HepG2 (cell line): ENCODE measurements at regions not wholly inside any gene's neighbourhood (a gene's known extent, or its start where the extent isn't known, plus 50 kb on each side); places are given as distances from the start of the nearest gene placed in this dataset.

Experiments
- ATAC-seq: fragments of 200-7000 bp; cut with Tn5 transposase; 3 replicates; pipeline ENCODE4 v1.9.1; 2020; ENCODE audit warnings: mild to moderate bottlenecking, moderate library complexity
- BruUV-seq: library from RNA; stranded (reverse); fragments of 400-500 nt; replicated peaks from 2 replicates; lab custom pipeline; 2021; lab: Mats Ljungman, UMichigan
- CTCF ChIA-PET: fragments of 300-600 bp; formaldehyde crosslinking; extraction: SDS; loops from one replicate; lab custom pipeline; 2021; ENCODE audit warnings: low total read pairs, inconsistent platforms, low intra/inter-chr PET ratio; lab: Yijun Ruan, JAX
- POLR2A ChIA-PET: fragments of 350-600 bp; sonication (Branson Sonifier 250); formaldehyde crosslinking; loops from one replicate; lab custom pipeline; 2020; ENCODE audit warnings: antibody characterized with exemption, inconsistent platforms; lab: Yijun Ruan, JAX
- DNase-seq: peaks from one replicate; pipeline ENCODE4 v3.0.0-alpha.2; 2015; ENCODE audit warnings: low spot score
- FAIRE-seq: peaks from 3 replicates; lab custom pipeline; 2011; peaks lifted over from hg19 to GRCh38; lab: Jason Lieb, UNC
- H2AFZ ChIP-seq: one replicate; pipeline ENCODE4 v1.6.1; 2011; ENCODE audit warnings: low read length, inconsistent platforms
- H3K27ac ChIP-seq: fragments of 300-600 bp; 3 replicates; pipeline ENCODE4 v1.8.0; 2011; ENCODE audit warnings: mixed run types, mild to moderate bottlenecking, mixed read lengths, low read length, inconsistent platforms; ENCODE audit not compliant: insufficient read depth; ENCODE audit errors: extremely low read length
- H3K27me3 ChIP-seq, 2 experiments: fragments of 200-600 bp in 1 of 2; 2 replicates in 1 of 2; 3 replicates in 1 of 2; pipeline versions ENCODE4 v1.6.0 to v1.8.0; 2011; ENCODE audit warnings: low read length in 2 of 2, mild to moderate bottlenecking in 2 of 2, moderate library complexity in 2 of 2, inconsistent platforms in 1 of 2; ENCODE audit not compliant: insufficient read depth in 2 of 2, control insufficient read depth in 1 of 2
- H3K36me3 ChIP-seq, 2 experiments: fragments of 200-600 bp in 1 of 2; replicated peaks in 1 of 2; 2 replicates in 1 of 2; 3 replicates in 1 of 2; pipeline versions ENCODE4 v1.5.1 to v1.8.0; 2011; ENCODE audit warnings: low read length in 2 of 2, inconsistent platforms in 1 of 2; ENCODE audit not compliant: insufficient read depth in 2 of 2, control insufficient read depth in 1 of 2
- H3K4me1 ChIP-seq: 2 replicates; pipeline ENCODE4 v1.5.1; 2012; ENCODE audit warnings: low read length, inconsistent platforms; ENCODE audit not compliant: insufficient read depth
- H3K4me2 ChIP-seq: 2 replicates; pipeline ENCODE4 v1.6.0; 2011; ENCODE audit warnings: low read depth, low read length, inconsistent platforms
- H3K4me3 ChIP-seq, 3 experiments: fragments of 200-600 bp in 1 of 3; sonication (generic), shearing (Covaris generic) in 1 of 3; replicated peaks in 1 of 3; 2 replicates each; pipeline ENCODE4 v1.5.1; 2011 to 2016; ENCODE audit warnings: low read length in 3 of 3, inconsistent platforms in 2 of 3, low read depth in 2 of 3, mild to moderate bottlenecking in 2 of 3, control low read depth in 1 of 3, mixed read lengths in 1 of 3; ENCODE audit not compliant: insufficient read depth in 1 of 3
- H3K79me2 ChIP-seq: one replicate; pipeline ENCODE4 v1.6.1; 2011; ENCODE audit warnings: low read length, inconsistent platforms; ENCODE audit not compliant: insufficient read depth
- H3K9ac ChIP-seq: 2 replicates; pipeline ENCODE4 v1.6.0; 2011; ENCODE audit warnings: mild to moderate bottlenecking, low read depth, low read length, inconsistent platforms; ENCODE audit not compliant: insufficient read depth
- H3K9me3 ChIP-seq: 2 replicates; pipeline ENCODE4 v1.5.1; 2012; ENCODE audit warnings: mild to moderate bottlenecking, low read length
- H4K20me1 ChIP-seq: 2 replicates; pipeline ENCODE4 v1.6.0; 2011; ENCODE audit warnings: inconsistent platforms, mild to moderate bottlenecking, low read length, moderate library complexity; ENCODE audit not compliant: insufficient read depth
- ATAD3A ChIP-seq: sonication (generic); formaldehyde crosslinking; IDR thresholded peaks from 2 replicates; pipeline ENCODE4 v1.4.0; 2020; ENCODE audit warnings: missing genetic modification reagents
- ATF7-NPFF ChIP-seq: sonication (generic); formaldehyde crosslinking; IDR thresholded peaks from 2 replicates; pipeline ENCODE4 v1.8.1; 2023; ENCODE audit warnings: mild to moderate bottlenecking, low read depth, missing genetic modification reagents, moderate library complexity
- DNMT3B ChIP-seq: conservative IDR thresholded peaks from 2 replicates; pipeline ENCODE4 v1.6.1; 2016; ENCODE audit warnings: missing biosample characterization, control low read depth
- FOXA1 ChIP-seq, 2 experiments: fragments of 450-650 bp in 1 of 2; sonication (generic) in 1 of 2; formaldehyde crosslinking in 1 of 2; IDR thresholded peaks; 2 replicates each; pipeline versions ENCODE4 v1.4.0 to v1.6.1; 2016 to 2020; ENCODE audit warnings: missing genetic modification reagents in 1 of 2
- IRX3 ChIP-seq: sonication (generic); formaldehyde crosslinking; IDR thresholded peaks from 2 replicates; pipeline ENCODE4 v1.8.1; 2023; ENCODE audit warnings: mild to moderate bottlenecking, low read depth, missing genetic modification reagents, borderline replicate concordance
- MYC ChIP-seq: sonication (generic); formaldehyde crosslinking; IDR thresholded peaks from 2 replicates; pipeline ENCODE4 v1.9.0; 2021; ENCODE audit warnings: missing genetic modification reagents, borderline replicate concordance
- NR2F6 ChIP-seq, 2 experiments: IDR thresholded peaks; 2 replicates each; pipeline ENCODE4 v1.6.1; 2016; ENCODE audit warnings: antibody characterized with exemption in 1 of 2, mild to moderate bottlenecking in 1 of 2
- RARA ChIP-seq: IDR thresholded peaks from 2 replicates; pipeline ENCODE4 v1.6.1; 2016; ENCODE audit warnings: missing genetic modification reagents, missing compliant biosample characterization
- REL ChIP-seq: sonication (generic); formaldehyde crosslinking; conservative IDR thresholded peaks from 2 replicates; pipeline ENCODE4 v1.8.0; 2022; ENCODE audit warnings: mild to moderate bottlenecking, missing genetic modification reagents, moderate library complexity
- RXRA ChIP-seq: sonication (generic); formaldehyde crosslinking; IDR thresholded peaks from 2 replicates; pipeline ENCODE4 v1.5.1; 2020; ENCODE audit warnings: missing genetic modification reagents
- RXRB ChIP-seq: IDR thresholded peaks from 2 replicates; pipeline ENCODE4 v1.6.1; 2016; ENCODE audit warnings: borderline replicate concordance, missing genetic modification reagents, missing compliant biosample characterization
- SALL1 ChIP-seq: sonication (generic); formaldehyde crosslinking; IDR thresholded peaks from 2 replicates; pipeline ENCODE4 v1.8.0; 2022; ENCODE audit warnings: mild to moderate bottlenecking, missing genetic modification reagents
- SP2 ChIP-seq: sonication (generic); formaldehyde crosslinking; IDR thresholded peaks from 2 replicates; pipeline ENCODE4 v1.5.1; 2020; ENCODE audit warnings: mild to moderate bottlenecking, missing genetic modification reagents
- TEAD3 ChIP-seq: optimal IDR thresholded peaks from 2 replicates; pipeline ENCODE3; 2016; ENCODE audit warnings: borderline replicate concordance
- YY1 ChIP-seq: IDR thresholded peaks from 2 replicates; pipeline ENCODE4 v1.6.1; 2011; ENCODE audit warnings: low read length, low read depth, moderate library complexity, mild to moderate bottlenecking; ENCODE audit not compliant: insufficient read depth, insufficient replicate concordance
- ZNF605 ChIP-seq: sonication (generic); formaldehyde crosslinking; IDR thresholded peaks from 2 replicates; pipeline ENCODE4 v1.8.0; 2022; ENCODE audit warnings: mild to moderate bottlenecking, missing genetic modification reagents
- ZNF878 ChIP-seq: sonication (generic); formaldehyde crosslinking; IDR thresholded peaks from 2 replicates; pipeline ENCODE4 v1.8.1; 2023; ENCODE audit warnings: mild to moderate bottlenecking, missing genetic modification reagents, moderate library complexity
- WGBS: methylation state at CpG from one replicate; pipeline ENCODE4 v1.1.6; 2017; ENCODE audit warnings: low lambda C conversion rate; 5-methylcytosine and 5-hydroxymethylcytosine counted together
- in situ Hi-C: cut with HindIII; loops from 2 replicates; pipeline ENCODE4 v1.10.0; 2017; ENCODE audit warnings: low pct_unique_long_range_greater_than_20kb; ENCODE audit not compliant: extremely low pct_ligation_motif_present
- intact Hi-C: fragments of 100-400 bp; cut with micrococcal nuclease; formaldehyde crosslinking; loops from one replicate; pipeline ENCODE4 v1.10.0; 2022; ENCODE audit not compliant: unreplicated experiment
- TF ChIP-seq, protein P1 (sequence below): sonication (generic); formaldehyde crosslinking; IDR thresholded peaks from 2 replicates; pipeline ENCODE4 v1.5.1; 2020; ENCODE audit warnings: missing genetic modification reagents, mild to moderate bottlenecking, borderline replicate concordance
- TF ChIP-seq, protein P2 (sequence below): IDR thresholded peaks from 2 replicates; pipeline ENCODE4 v1.6.1; 2012; ENCODE audit warnings: inconsistent platforms
- TF ChIP-seq, protein P3 (sequence below): sonication (generic); formaldehyde crosslinking; IDR thresholded peaks from 2 replicates; pipeline ENCODE4 v1.4.0; 2020; ENCODE audit warnings: missing genetic modification reagents, mild to moderate bottlenecking, borderline replicate concordance

DNA sequence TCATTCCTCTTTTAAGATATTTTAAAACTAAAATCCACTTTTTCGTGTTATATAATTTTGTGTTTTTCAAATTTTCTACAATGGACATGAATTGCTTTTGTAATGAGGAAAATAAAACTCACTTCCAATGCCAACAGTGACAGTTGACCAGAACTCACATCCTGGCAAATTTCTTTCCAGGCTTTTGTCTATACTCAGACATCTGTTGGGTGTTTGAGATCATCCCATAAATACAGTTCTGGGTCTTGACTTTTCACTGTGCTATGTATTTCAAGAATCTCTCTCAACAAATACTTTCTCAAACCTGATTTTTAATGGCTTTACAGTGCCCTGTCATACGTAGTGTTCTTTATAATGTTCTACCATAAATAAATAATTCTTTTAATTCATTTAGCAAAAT is 57.6 kb downstream of the RPL37A start (continued):
- no peak for TF ChIP-seq YY1
- TF ChIP-seq FOXA1 (IDR thresholded peaks at IDR 0.05): no peak
- TF ChIP-seq FOXA1 (CRISPR knock-in tag; IDR thresholded peaks at IDR 0.05): no peak
- TF ChIP-seq SP2 (CRISPR knock-in tag): no peak
- TF ChIP-seq ATAD3A (CRISPR knock-in tag): no peak
- TF ChIP-seq, all 625 proteins: peak for 0

DNA sequence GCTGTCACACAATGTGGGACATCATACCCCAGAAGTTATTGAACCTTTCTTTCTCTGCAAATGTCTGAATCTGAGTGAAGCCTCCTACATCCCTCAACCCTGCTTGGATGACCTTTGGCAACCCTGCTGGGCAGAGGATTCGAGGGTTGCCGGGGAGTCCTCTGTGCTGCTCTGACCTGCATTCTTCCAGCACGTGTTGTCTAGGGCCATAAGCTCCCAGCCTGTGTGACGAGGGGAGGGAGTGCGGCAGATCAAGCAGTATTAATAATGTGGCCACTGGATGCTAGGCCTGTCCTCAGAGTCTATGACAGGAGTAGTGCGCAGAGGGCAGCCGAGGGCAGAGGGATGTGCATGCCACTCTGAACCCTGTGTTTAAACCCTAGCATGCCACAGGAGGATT is 58.8 kb downstream of the RPL37A start:
- no peaks in the 10 kb centered on the region for H3K79me2 ChIP-seq
- WGBS: 53% methylated on average over 7 of the region's 7 CpGs
- in situ Hi-C loops: no loop called here
- H2AFZ ChIP-seq: no peak overlapping the region
- H3K9ac ChIP-seq: no peak overlapping the region
- no peaks in the 10 kb centered on the region; a peak in 1 of 5 replicates for H3K27me3 ChIP-seq
- peaks cover 40% of the 10 kb centered on the region for H3K4me1 ChIP-seq
- no peak overlapping the region for H3K4me2 ChIP-seq
- DNase-seq (no peak), FAIRE-seq (no peak), ATAC-seq (peak; percentile 24)
- no peaks in the 10 kb centered on the region for H3K9me3 ChIP-seq
- ChIA-PET POLR2A (no interaction called here), CTCF (no interaction called here)
- H3K36me3 ChIP-seq: no peaks in the 10 kb centered on the region
- no peak overlapping the region for H3K27ac ChIP-seq
- intact Hi-C loops: no loop called here
- no peak overlapping the region for H3K4me3 ChIP-seq
- BruUV-seq: no TSS peak
- no peaks in the 10 kb centered on the region for H4K20me1 ChIP-seq
- TF ChIP-seq SALL1 (CRISPR knock-in tag) (peak; percentile 19; the same call in 1 of the 2 replicates), ZNF605 (CRISPR knock-in tag) (no peak), ZNF878 (CRISPR knock-in tag) (no peak), REL (CRISPR knock-in tag) (no peak), ATF7-NPFF (CRISPR knock-in tag) (0 out of 2 replicates have a peak, but pooled peaks have one; percentile 30), RXRA (CRISPR knock-in tag) (peak; percentile 41; the same call in 1 of the 2 replicates), RXRB (0 out of 2 replicates have a peak, but pooled peaks have one; percentile 27), NR2F6 (IDR thresholded peaks at IDR 0.05) (no peak), NR2F6 (CRISPR knock-in tag; IDR thresholded peaks at IDR 0.05) (peak; percentile 31; the same call in 1 of the 2 replicates), RARA (peak; percentile 38; the same call in 1 of the 2 replicates), IRX3 (CRISPR knock-in tag) (no peak), TEAD3 (CRISPR knock-in tag) (peak; percentile 42), DNMT3B (no peak), MYC (peak; percentile 17; the same call in 1 of the 2 replicates)
- TF ChIP-seq, protein P1, sequence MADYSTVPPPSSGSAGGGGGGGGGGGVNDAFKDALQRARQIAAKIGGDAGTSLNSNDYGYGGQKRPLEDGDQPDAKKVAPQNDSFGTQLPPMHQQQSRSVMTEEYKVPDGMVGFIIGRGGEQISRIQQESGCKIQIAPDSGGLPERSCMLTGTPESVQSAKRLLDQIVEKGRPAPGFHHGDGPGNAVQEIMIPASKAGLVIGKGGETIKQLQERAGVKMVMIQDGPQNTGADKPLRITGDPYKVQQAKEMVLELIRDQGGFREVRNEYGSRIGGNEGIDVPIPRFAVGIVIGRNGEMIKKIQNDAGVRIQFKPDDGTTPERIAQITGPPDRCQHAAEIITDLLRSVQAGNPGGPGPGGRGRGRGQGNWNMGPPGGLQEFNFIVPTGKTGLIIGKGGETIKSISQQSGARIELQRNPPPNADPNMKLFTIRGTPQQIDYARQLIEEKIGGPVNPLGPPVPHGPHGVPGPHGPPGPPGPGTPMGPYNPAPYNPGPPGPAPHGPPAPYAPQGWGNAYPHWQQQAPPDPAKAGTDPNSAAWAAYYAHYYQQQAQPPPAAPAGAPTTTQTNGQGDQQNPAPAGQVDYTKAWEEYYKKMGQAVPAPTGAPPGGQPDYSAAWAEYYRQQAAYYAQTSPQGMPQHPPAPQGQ (CRISPR knock-in tag): no peak
- TF ChIP-seq, protein P2, sequence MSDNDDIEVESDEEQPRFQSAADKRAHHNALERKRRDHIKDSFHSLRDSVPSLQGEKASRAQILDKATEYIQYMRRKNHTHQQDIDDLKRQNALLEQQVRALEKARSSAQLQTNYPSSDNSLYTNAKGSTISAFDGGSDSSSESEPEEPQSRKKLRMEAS: peak; percentile 76
- TF ChIP-seq, protein P3, sequence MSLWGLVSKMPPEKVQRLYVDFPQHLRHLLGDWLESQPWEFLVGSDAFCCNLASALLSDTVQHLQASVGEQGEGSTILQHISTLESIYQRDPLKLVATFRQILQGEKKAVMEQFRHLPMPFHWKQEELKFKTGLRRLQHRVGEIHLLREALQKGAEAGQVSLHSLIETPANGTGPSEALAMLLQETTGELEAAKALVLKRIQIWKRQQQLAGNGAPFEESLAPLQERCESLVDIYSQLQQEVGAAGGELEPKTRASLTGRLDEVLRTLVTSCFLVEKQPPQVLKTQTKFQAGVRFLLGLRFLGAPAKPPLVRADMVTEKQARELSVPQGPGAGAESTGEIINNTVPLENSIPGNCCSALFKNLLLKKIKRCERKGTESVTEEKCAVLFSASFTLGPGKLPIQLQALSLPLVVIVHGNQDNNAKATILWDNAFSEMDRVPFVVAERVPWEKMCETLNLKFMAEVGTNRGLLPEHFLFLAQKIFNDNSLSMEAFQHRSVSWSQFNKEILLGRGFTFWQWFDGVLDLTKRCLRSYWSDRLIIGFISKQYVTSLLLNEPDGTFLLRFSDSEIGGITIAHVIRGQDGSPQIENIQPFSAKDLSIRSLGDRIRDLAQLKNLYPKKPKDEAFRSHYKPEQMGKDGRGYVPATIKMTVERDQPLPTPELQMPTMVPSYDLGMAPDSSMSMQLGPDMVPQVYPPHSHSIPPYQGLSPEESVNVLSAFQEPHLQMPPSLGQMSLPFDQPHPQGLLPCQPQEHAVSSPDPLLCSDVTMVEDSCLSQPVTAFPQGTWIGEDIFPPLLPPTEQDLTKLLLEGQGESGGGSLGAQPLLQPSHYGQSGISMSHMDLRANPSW (CRISPR knock-in tag): no peak
